AG10803 (cell line): ENCODE measurements at regions not wholly inside any gene's neighbourhood (a gene's known extent, or its start where the extent isn't known, plus 50 kb on each side); places are given as distances from the start of the nearest gene placed in this dataset.

Experiments
- DNase-seq: peaks from one replicate; pipeline ENCODE4 v3.0.0; 2010; ENCODE audit warnings: low read depth
- H3K4me3 ChIP-seq: 2 replicates; pipeline ENCODE4 v1.5.1; 2011; ENCODE audit warnings: mild to moderate bottlenecking, low read length, control low read depth
- TF ChIP-seq, protein P1 (sequence below): conservative IDR thresholded peaks from 2 replicates; pipeline ENCODE4 v1.5.1; 2011; ENCODE audit warnings: mild to moderate bottlenecking, low read length, control low read depth, inconsistent platforms

- no peak overlapping the region for H3K4me3 ChIP-seq
- no peak for DNase-seq
- TF ChIP-seq, protein P1, sequence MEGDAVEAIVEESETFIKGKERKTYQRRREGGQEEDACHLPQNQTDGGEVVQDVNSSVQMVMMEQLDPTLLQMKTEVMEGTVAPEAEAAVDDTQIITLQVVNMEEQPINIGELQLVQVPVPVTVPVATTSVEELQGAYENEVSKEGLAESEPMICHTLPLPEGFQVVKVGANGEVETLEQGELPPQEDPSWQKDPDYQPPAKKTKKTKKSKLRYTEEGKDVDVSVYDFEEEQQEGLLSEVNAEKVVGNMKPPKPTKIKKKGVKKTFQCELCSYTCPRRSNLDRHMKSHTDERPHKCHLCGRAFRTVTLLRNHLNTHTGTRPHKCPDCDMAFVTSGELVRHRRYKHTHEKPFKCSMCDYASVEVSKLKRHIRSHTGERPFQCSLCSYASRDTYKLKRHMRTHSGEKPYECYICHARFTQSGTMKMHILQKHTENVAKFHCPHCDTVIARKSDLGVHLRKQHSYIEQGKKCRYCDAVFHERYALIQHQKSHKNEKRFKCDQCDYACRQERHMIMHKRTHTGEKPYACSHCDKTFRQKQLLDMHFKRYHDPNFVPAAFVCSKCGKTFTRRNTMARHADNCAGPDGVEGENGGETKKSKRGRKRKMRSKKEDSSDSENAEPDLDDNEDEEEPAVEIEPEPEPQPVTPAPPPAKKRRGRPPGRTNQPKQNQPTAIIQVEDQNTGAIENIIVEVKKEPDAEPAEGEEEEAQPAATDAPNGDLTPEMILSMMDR, result no peak
Observed at GRCh38 chr21:24832961-24833360, 774.3 kb downstream of the MRPL39 start.

- TF ChIP-seq, protein P1, result no peak
- H3K4me3 ChIP-seq, result no peak overlapping the region
- no peak for DNase-seq
Observed at GRCh38 chr21:24829397-24829796, 777.9 kb downstream of the MRPL39 start.

DNA sequence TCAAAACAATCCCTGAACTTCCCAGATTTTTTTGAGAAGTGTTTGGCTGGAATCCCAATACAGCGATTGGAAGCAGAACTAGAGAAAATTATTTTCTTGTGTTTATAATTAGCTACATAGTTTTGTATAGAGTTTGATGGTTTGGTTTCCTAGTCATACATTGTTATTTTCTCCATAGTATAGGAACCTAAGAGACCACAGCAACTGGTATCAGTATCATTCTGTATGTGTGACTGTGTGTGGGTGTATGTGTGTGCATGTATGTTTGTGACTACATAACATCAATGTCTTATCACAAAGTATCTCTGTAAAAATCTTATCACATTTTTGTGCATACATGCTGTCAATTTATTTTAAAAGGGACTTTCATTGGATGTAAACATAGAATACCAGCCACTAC is 780.5 kb downstream of the MRPL39 start:
- no peak for DNase-seq
- no peak overlapping the region for H3K4me3 ChIP-seq
- TF ChIP-seq, protein P1, result no peak

DNA sequence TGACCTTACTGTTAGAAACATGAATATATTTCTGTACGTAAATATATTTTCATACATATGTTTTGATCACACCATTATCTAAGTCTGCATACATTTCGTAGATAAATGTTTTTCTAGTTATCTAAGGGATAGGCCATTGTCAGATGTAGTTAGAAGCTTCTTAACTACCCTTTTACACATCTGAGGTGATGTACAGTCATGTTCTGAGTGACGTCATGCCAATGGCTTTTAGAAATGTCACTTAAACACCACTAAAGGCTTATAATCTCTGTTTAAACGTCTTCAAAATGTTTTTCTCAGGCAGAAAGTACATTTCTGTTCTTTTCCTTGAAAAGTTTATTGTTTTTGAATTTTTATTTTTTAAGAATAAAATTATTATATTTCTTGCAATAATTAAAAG is 781.9 kb downstream of the MRPL39 start:
- DNase-seq, result no peak
- TF ChIP-seq, protein P1, result no peak
- H3K4me3 ChIP-seq, result no peak overlapping the region

DNA sequence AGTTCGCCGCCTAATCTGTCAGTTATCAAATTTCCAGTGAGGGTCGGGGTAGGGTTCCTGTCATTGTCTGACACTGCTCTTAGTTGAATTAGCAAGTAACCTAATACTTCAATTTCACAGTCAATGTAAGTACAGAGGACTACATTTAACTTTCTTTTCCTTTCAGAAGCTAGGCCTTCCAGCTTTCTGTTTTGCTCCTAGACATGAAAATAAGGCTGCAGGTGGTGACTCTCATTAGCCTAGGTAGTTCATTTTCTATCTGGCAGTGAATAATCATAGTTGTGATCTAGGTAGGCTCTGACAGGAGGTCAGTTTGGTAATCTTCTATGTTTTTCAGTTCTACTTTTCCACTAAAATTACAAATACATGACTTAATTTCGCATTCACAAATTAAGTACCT is 783.1 kb downstream of the MRPL39 start:
- no peak for DNase-seq
- TF ChIP-seq, protein P1, result no peak

DNA sequence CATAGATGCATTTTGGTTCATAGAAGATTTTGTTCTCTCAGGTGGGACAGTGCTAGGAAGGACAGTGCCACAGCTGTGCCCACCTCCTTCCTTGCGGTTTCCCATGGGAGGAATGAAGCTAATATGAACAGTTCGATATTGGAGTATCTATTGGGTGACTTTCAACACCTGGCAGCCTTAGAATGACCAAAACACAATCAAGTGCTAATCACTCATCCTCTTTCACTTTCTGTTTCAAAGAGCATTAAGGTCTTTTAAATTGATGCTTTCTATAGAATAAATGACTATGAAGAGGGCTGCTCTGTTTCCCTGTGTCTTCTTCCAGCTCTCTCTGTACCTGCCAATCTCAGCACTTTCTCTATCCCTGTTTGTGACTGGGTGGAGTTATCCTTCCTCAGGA is 784.0 kb downstream of the MRPL39 start:
- TF ChIP-seq, protein P1, result no peak
- no peak for DNase-seq
- no peak overlapping the region for H3K4me3 ChIP-seq

More for the DNA sequence above, 783.1 kb downstream of the MRPL39 start:
- no peak overlapping the region for H3K4me3 ChIP-seq

- TF ChIP-seq, protein P1, result no peak
- no peak overlapping the region for H3K4me3 ChIP-seq
- DNase-seq, result no peak
Observed at GRCh38 chr21:24785033-24785432, 822.2 kb downstream of the MRPL39 start.
